H1 (cell line): ENCODE measurements at regions not wholly inside any gene's neighbourhood (a gene's known extent, or its start where the extent isn't known, plus 50 kb on each side); places are given as distances from the start of the nearest gene placed in this dataset.

Experiments
- CTCF ChIA-PET: fragments of 300-600 bp; sonication (Branson Sonifier 250); formaldehyde crosslinking; loops from one replicate; lab custom pipeline; 2021; ENCODE audit not compliant: partially characterized antibody; lab: Charles Lee
- POLR2A ChIA-PET: fragments of 300-600 bp; sonication (Branson Sonifier 250); formaldehyde crosslinking; loops from one replicate; lab custom pipeline; 2021; ENCODE audit warnings: inconsistent platforms; ENCODE audit not compliant: partially characterized antibody; lab: Charles Lee
- DNase-seq, 2 experiments: peaks; one replicate each; pipeline versions ENCODE4 v3.0.0 to v3.0.0-alpha.2; 2010 to 2022; ENCODE audit warnings: low spot score in 2 of 2, low read depth in 1 of 2, mixed read lengths in 1 of 2
- FAIRE-seq: peaks from 2 replicates; lab custom pipeline; 2011; peaks lifted over from hg19 to GRCh38; lab: Jason Lieb, UNC
- H2AFZ ChIP-seq: 2 replicates; pipeline ENCODE4 v1.8.1; 2012; ENCODE audit warnings: low read length, inconsistent platforms
- H2AK5ac ChIP-seq: 2 replicates; pipeline ENCODE4 v1.6.1; 2013; ENCODE audit warnings: low read depth, low read length
- H2BK120ac ChIP-seq: replicated peaks from 2 replicates; pipeline ENCODE3; 2013; ENCODE audit warnings: low read depth, low read length, inconsistent platforms
- H2BK12ac ChIP-seq: 2 replicates; pipeline ENCODE4 v1.6.1; 2013; ENCODE audit warnings: low read depth, low read length
- H2BK15ac ChIP-seq: 2 replicates; pipeline ENCODE4 v1.6.1; 2013; ENCODE audit warnings: low read length
- H2BK20ac ChIP-seq: 2 replicates; pipeline ENCODE4 v1.6.1; 2013; ENCODE audit warnings: low read length
- H2BK5ac ChIP-seq: 2 replicates; pipeline ENCODE4 v1.6.1; 2013; ENCODE audit warnings: low read depth, low read length
- H3K14ac ChIP-seq: 2 replicates; pipeline ENCODE4 v1.6.1; 2013; ENCODE audit warnings: inconsistent platforms; ENCODE audit not compliant: insufficient read length
- H3K18ac ChIP-seq: 2 replicates; pipeline ENCODE4 v1.6.1; 2013; ENCODE audit warnings: low read length; ENCODE audit errors: extremely low read depth
- H3K23ac ChIP-seq: 2 replicates; pipeline ENCODE4 v1.6.1; 2013; ENCODE audit warnings: inconsistent platforms; ENCODE audit not compliant: insufficient read length
- H3K23me2 ChIP-seq: 2 replicates; pipeline ENCODE4 v1.6.1; 2013; ENCODE audit warnings: low read depth, low read length
- H3K27ac ChIP-seq: 2 replicates; pipeline ENCODE4 v1.6.1; 2011; ENCODE audit warnings: low read depth, low read length, inconsistent platforms
- H3K27me3 ChIP-seq, 4 experiments: replicated peaks in 1 of 4; 1 replicate in 1 of 4; 2 replicates in 3 of 4; pipeline versions ENCODE4 v1.6.1 to v1.8.1; 2011 to 2013; ENCODE audit warnings: low read length in 3 of 4, mild to moderate bottlenecking in 3 of 4, inconsistent platforms in 2 of 4, mixed read lengths in 2 of 4, moderate library complexity in 1 of 4; ENCODE audit not compliant: control insufficient read depth in 3 of 4, insufficient read depth in 3 of 4; ENCODE audit errors: extremely low read depth in 1 of 4
- H3K36me3 ChIP-seq, 4 experiments: 2 replicates each; pipeline versions ENCODE4 v1.6.1 to v1.8.1; 2011 to 2013; ENCODE audit warnings: mild to moderate bottlenecking in 4 of 4, low read length in 3 of 4, moderate library complexity in 2 of 4, control low read depth in 1 of 4, inconsistent platforms in 1 of 4; ENCODE audit not compliant: insufficient read depth in 4 of 4, control insufficient read depth in 2 of 4
- H3K4ac ChIP-seq: replicated peaks from 2 replicates; pipeline ENCODE3; 2013; ENCODE audit warnings: low read length, low read depth, mixed read lengths, inconsistent platforms; ENCODE audit not compliant: insufficient read length
- H3K4me1 ChIP-seq, 4 experiments: replicated peaks in 1 of 4; 1 replicate in 1 of 4; 2 replicates in 3 of 4; pipeline versions ENCODE4 v1.6.1 to v1.8.1; 2011 to 2013; ENCODE audit warnings: low read length in 3 of 4, inconsistent platforms in 2 of 4, mixed read lengths in 1 of 4; ENCODE audit not compliant: insufficient read depth in 4 of 4, control insufficient read depth in 3 of 4
- H3K4me2 ChIP-seq, 2 experiments: 2 replicates each; pipeline versions ENCODE4 v1.6.1 to v1.8.1; 2011 to 2013; ENCODE audit warnings: low read depth in 2 of 2, low read length in 2 of 2, control low read depth in 1 of 2, inconsistent platforms in 1 of 2, mild to moderate bottlenecking in 1 of 2; ENCODE audit not compliant: insufficient read depth in 1 of 2
- H3K4me3 ChIP-seq, 4 experiments: fragments of 200-600, 300-600 bp in 1 of 4; sonication (generic), shearing (Covaris generic), sonication (Bioruptor Twin) in 1 of 4; 2 replicates each; pipeline versions ENCODE4 v1.5.1 to v1.8.1; 2011 to 2016; ENCODE audit warnings: low read length in 4 of 4, low read depth in 3 of 4, control low read depth in 2 of 4, inconsistent platforms in 2 of 4, mild to moderate bottlenecking in 2 of 4, mixed read lengths in 1 of 4, moderate library complexity in 1 of 4; ENCODE audit not compliant: insufficient read depth in 2 of 4; ENCODE audit errors: extremely low read depth in 1 of 4
- H3K56ac ChIP-seq: replicated peaks from 2 replicates; pipeline ENCODE3; 2013; ENCODE audit warnings: low read depth, mild to moderate bottlenecking, mixed read lengths, low read length, inconsistent platforms; ENCODE audit not compliant: insufficient read length
- H3K79me1 ChIP-seq: 2 replicates; pipeline ENCODE4 v1.6.1; 2013; ENCODE audit warnings: low read depth, low read length, control low read depth
- H3K79me2 ChIP-seq, 2 experiments: 2 replicates each; pipeline versions ENCODE4 v1.6.1 to v1.8.1; 2012 to 2013; ENCODE audit warnings: low read length in 2 of 2, mild to moderate bottlenecking in 2 of 2, inconsistent platforms in 1 of 2; ENCODE audit not compliant: insufficient read depth in 2 of 2, control insufficient read depth in 1 of 2
- H3K9ac ChIP-seq, 4 experiments: replicated peaks in 1 of 4; 1 replicate in 1 of 4; 2 replicates in 3 of 4; pipeline versions ENCODE4 v1.6.1 to v1.8.1; 2011 to 2013; ENCODE audit warnings: low read depth in 3 of 4, low read length in 3 of 4, control low read depth in 2 of 4, mild to moderate bottlenecking in 2 of 4, moderate library complexity in 2 of 4, inconsistent platforms in 1 of 4; ENCODE audit errors: extremely low read depth in 1 of 4
- H3K9me3 ChIP-seq, 2 experiments: 2 replicates each; pipeline versions ENCODE4 v1.6.1 to v1.8.1; 2012 to 2013; ENCODE audit warnings: mild to moderate bottlenecking in 2 of 2, moderate library complexity in 2 of 2, control low read depth in 1 of 2, inconsistent platforms in 1 of 2, low read depth in 1 of 2, low read length in 1 of 2, mixed read lengths in 1 of 2; ENCODE audit not compliant: insufficient read depth in 2 of 2
- H4K20me1 ChIP-seq, 2 experiments: replicated peaks in 1 of 2; 2 replicates each; pipeline versions ENCODE3 to v1.8.1; 2011 to 2013; ENCODE audit warnings: inconsistent platforms in 2 of 2, low read length in 2 of 2, mild to moderate bottlenecking in 1 of 2; ENCODE audit not compliant: insufficient read depth in 2 of 2, control insufficient read depth in 1 of 2
- H4K5ac ChIP-seq: 2 replicates; pipeline ENCODE4 v1.6.1; 2013; ENCODE audit warnings: low read length, low read depth, mixed read lengths, inconsistent platforms; ENCODE audit not compliant: insufficient read length
- H4K8ac ChIP-seq: 2 replicates; pipeline ENCODE4 v1.8.0; 2013; ENCODE audit warnings: mild to moderate bottlenecking, moderate library complexity, low read length, inconsistent platforms; ENCODE audit not compliant: insufficient read depth; ENCODE audit errors: extremely low read depth
- H4K91ac ChIP-seq: replicated peaks from 2 replicates; pipeline ENCODE3; 2013; ENCODE audit warnings: low read length, mixed read lengths, inconsistent platforms; ENCODE audit not compliant: insufficient read length
- BCL11A ChIP-seq, 2 experiments: IDR thresholded peaks; one replicate each; pipeline ENCODE4 v1.6.1; 2011; ENCODE audit warnings: low read depth in 2 of 2, low read length in 2 of 2, mild to moderate bottlenecking in 2 of 2
- CBX5 ChIP-seq: fragments of 300-800, 300-1000 bp; sonication (generic); IDR thresholded peaks from 2 replicates; pipeline ENCODE4 v1.7.1; 2016; ENCODE audit warnings: antibody characterized with exemption, low read length, low read depth
- CEBPB ChIP-seq: IDR thresholded peaks from 2 replicates; pipeline ENCODE4 v1.6.1; 2012; ENCODE audit warnings: low read depth, low read length
- EP300 ChIP-seq, 2 experiments: IDR thresholded peaks; 1 replicate in 1 of 2; 2 replicates in 1 of 2; pipeline ENCODE4 v1.6.1; 2011 to 2012; ENCODE audit warnings: low read depth in 2 of 2, low read length in 2 of 2, mild to moderate bottlenecking in 2 of 2, borderline replicate concordance in 1 of 2, inconsistent platforms in 1 of 2, moderate library complexity in 1 of 2
- GABPA ChIP-seq: IDR thresholded peaks from 2 replicates; pipeline ENCODE4 v1.6.1; 2011; ENCODE audit warnings: mild to moderate bottlenecking, low read length, moderate library complexity, borderline replicate concordance; ENCODE audit not compliant: insufficient read depth
- KDM4A ChIP-seq: IDR thresholded peaks from one replicate; pipeline ENCODE4 v1.7.1; 2012; ENCODE audit warnings: low read depth, mild to moderate bottlenecking, moderate library complexity, low read length, inconsistent platforms; ENCODE audit not compliant: severe bottlenecking
- POU5F1 ChIP-seq: IDR thresholded peaks from 2 replicates; pipeline ENCODE4 v1.6.1; 2011; ENCODE audit warnings: low read depth, mild to moderate bottlenecking, low read length, moderate library complexity
- RXRA ChIP-seq: IDR thresholded peaks from 2 replicates; pipeline ENCODE4 v1.6.1; 2011; ENCODE audit warnings: low read depth, mild to moderate bottlenecking, low read length, moderate library complexity; ENCODE audit not compliant: insufficient read depth
- SIN3A ChIP-seq, 2 experiments: IDR thresholded peaks in 1 of 2; conservative IDR thresholded peaks in 1 of 2; 2 replicates each; pipeline ENCODE4 v1.6.1; 2011 to 2012; ENCODE audit warnings: low read length in 2 of 2, improper control_type of control experiment in 1 of 2, low read depth in 1 of 2, mild to moderate bottlenecking in 1 of 2
- SUZ12 ChIP-seq: fragments of 200-600 bp; sonication (generic); IDR thresholded peaks from 2 replicates; pipeline ENCODE4 v1.6.1; 2012; ENCODE audit warnings: mild to moderate bottlenecking, inconsistent platforms, low read length, moderate library complexity, mixed read lengths
- TAF7 ChIP-seq: optimal IDR thresholded peaks from 2 replicates; pipeline ENCODE3; 2011; ENCODE audit warnings: low read depth, mild to moderate bottlenecking, inconsistent platforms, low read length, moderate library complexity, borderline replicate concordance
- TBP ChIP-seq: IDR thresholded peaks from 2 replicates; pipeline ENCODE4 v1.6.1; 2011; ENCODE audit warnings: low read depth, low read length, improper control_type of control experiment
- TEAD4 ChIP-seq: IDR thresholded peaks from 2 replicates; pipeline ENCODE4 v1.6.1; 2012; ENCODE audit warnings: low read depth, low read length, inconsistent platforms, mixed read lengths
- ZNF274 ChIP-seq: IDR thresholded peaks from 2 replicates; pipeline ENCODE4 v1.7.0; 2012; ENCODE audit warnings: low read length, borderline replicate concordance; ENCODE audit errors: extremely low read depth
- WGBS, 2 experiments: shearing (Covaris generic) in 1 of 2; methylation state at CpG; one replicate each; pipeline versions ENCODE4 v1.1.6 to v1.1.7; 2013 to 2015; ENCODE audit warnings: low lambda C conversion rate in 2 of 2, mixed read lengths in 2 of 2, inconsistent platforms in 1 of 2, low coverage in 1 of 2, missing lambda C conversion rate in 1 of 2; ENCODE audit not compliant: insufficient replicate concordance in 2 of 2, insufficient coverage in 1 of 2, insufficient read length in 1 of 2; ENCODE audit errors: extremely low coverage in 1 of 2, missing lambda C conversion rate in 1 of 2; 5-methylcytosine and 5-hydroxymethylcytosine counted together

DNA sequence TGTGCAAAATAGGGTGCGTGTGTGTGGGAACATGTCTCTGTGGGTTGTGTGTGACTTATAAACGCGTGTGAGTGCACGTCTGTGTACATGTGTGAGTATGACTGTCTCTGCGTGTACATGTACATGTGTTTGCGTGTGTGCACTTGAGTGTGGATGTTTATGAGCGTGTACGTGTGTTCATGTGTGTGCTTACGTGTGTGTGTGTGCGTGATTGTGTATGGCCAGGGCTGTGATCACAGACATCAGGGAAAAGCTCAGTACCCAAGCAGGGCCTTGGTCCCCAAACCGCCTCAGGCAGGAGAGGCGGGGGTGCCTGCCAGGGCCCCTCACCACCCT, 326.3 kb upstream of the DIO3 start:
- peak overlapping the region; percentile 51; the same call in 1 of the 2 replicates for H2BK20ac ChIP-seq
- 72% methylated on average over 12 of the region's 12 CpGs; no CpG with 5 or more reads in 1 of the 2 experiments for WGBS, 2 experiments
- no peak overlapping the region for H3K4me3 ChIP-seq
- DNase-seq, result no peak
- peak overlapping the region; percentile 2; the same call in 1 of the 2 replicates for H2BK12ac ChIP-seq
- H3K56ac ChIP-seq, result no peak overlapping the region
- H3K4me1 ChIP-seq, result peaks cover 0 to 6% (median 0%) of the 10 kb centered on the region in 4 experiments; a peak in 3 of 7 replicates
- H3K14ac ChIP-seq, result no peak overlapping the region
- H3K27me3 ChIP-seq, result no peaks in the 10 kb centered on the region; a peak in 1 of 7 replicates
- ChIA-PET POLR2A (no interaction called here), CTCF (interaction anchor here (0.6 to 4.7 kb wide), 31 partner anchors 9 to 393 kb away, joined by 3 to 24 read pairs (median 4); no protein-coding TSS in a partner anchor)
- H3K4ac ChIP-seq, result peak overlapping the region; percentile 36
- H3K79me1 ChIP-seq, result no peaks in the 10 kb centered on the region
- no peak overlapping the region for H3K23ac ChIP-seq
- no peaks in the 10 kb centered on the region for H3K9me3 ChIP-seq
- peaks cover 0 to 3% of the 10 kb centered on the region in 2 experiments for H4K20me1 ChIP-seq
- FAIRE-seq, result no peak
- no peak overlapping the region; the same call in 1 of the 2 replicates for H2BK5ac ChIP-seq
- no peaks in the 10 kb centered on the region for H3K23me2 ChIP-seq
- H2BK15ac ChIP-seq, result peak overlapping the region; percentile 84; the same call in 1 of the 2 replicates
- H3K27ac ChIP-seq, result no peak overlapping the region
- H3K36me3 ChIP-seq, result no peaks in the 10 kb centered on the region
- no peak overlapping the region for H4K5ac ChIP-seq
- H2BK120ac ChIP-seq, result no peak overlapping the region
- no peaks in the 10 kb centered on the region for H3K79me2 ChIP-seq
- H4K91ac ChIP-seq, result peak overlapping the region; percentile 45
- no peak overlapping the region for H2AFZ ChIP-seq
- H3K18ac ChIP-seq, result no peak overlapping the region
- peak overlapping the region; percentile 29; the same call in 1 of the 2 replicates for H2AK5ac ChIP-seq
- no peak overlapping the region; a peak in 1 of 7 replicates for H3K9ac ChIP-seq
- 0 out of 2 replicates have a peak overlapping the region, but pooled peaks have one; percentile 71 for H4K8ac ChIP-seq
- no peak overlapping the region for H3K4me2 ChIP-seq
- no peak for TF ChIP-seq TAF7
- no peak for TF ChIP-seq EP300 (IDR thresholded peaks at IDR 0.05; ENCODE audit: borderline replicate concordance in 1 of 2, low read depth in 2 of 2, low read length in 2 of 2)
- TF ChIP-seq GABPA, result no peak
- TF ChIP-seq POU5F1, result no peak
- no peak for TF ChIP-seq RXRA
- TF ChIP-seq KDM4A, result no peak
- no peak for TF ChIP-seq TBP
- no peak for TF ChIP-seq CBX5
- no peak for TF ChIP-seq TEAD4
- TF ChIP-seq ZNF274, result no peak
- no peak for TF ChIP-seq SUZ12
- TF ChIP-seq CEBPB, result no peak
- TF ChIP-seq BCL11A (IDR thresholded peaks at IDR 0.05; ENCODE audit: low read depth in 2 of 2, low read length in 2 of 2), result no peak
- no peak for TF ChIP-seq SIN3A (conservative IDR thresholded peaks at IDR 0.05 in 1 of 2, IDR thresholded peaks at IDR 0.05 in 1 of 2; ENCODE audit: low read depth in 1 of 2, low read length in 2 of 2)
